Activated CD8-positive, alpha-beta memory T cell treated with anti-CD3 and anti-CD28 coated beads for 48 hours (primary cell): ENCODE measurements at regions not wholly inside any gene's neighbourhood (a gene's known extent, or its start where the extent isn't known, plus 50 kb on each side); places are given as distances from the start of the nearest gene placed in this dataset.
"Not testable (repeated sequence)": the region's sequence is repeated elsewhere in the genome, so short reads cannot be mapped to it uniquely, and the experiment has no call there.

ENCODE experiments used
- DNase-seq, 3 experiments: peaks; one replicate each; pipeline ENCODE4 v3.0.0-alpha.2; 2020; ENCODE audit warnings: low read depth in 2 of 3, low spot score in 2 of 3

DNA sequence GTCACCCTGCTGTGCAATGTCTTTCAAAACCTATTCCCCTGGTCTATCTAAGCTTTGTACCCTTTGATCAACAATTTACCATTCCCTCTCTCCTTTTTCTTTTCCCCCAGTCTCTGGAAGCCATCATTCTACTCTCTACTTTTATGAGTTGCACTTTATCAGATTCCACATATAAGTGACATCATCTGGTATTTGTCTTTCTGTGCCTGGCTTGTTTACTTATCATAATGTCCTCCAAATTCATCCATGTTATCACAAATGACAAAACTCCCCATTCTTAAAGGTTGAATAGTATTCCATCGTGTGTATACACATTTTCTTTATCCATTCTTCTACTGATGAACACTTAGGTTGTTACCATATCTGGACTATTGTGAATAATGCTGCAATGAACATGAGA, 344.2 kb upstream of the CCNH start:
- DNase-seq: no peak

DNA sequence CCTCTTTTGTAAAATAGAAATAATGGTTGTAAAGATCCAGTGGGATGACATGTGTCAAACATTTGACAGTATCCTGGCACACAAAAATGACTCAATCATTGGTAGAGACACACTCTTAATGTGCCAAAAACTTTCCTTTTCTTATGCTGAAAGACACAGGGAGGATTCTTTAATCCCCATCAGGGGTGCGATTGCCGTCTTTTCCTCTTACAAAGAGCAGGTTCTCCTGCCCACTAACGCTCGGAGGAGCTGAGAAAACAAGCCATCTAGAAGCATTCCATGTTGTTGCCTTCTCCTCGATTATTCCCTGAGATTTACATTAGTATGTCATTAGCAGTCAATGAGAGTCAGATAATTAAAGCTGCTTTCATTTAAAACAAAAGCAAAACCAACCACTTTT, 342.6 kb upstream of the CCNH start:
- no peak for DNase-seq

DNA sequence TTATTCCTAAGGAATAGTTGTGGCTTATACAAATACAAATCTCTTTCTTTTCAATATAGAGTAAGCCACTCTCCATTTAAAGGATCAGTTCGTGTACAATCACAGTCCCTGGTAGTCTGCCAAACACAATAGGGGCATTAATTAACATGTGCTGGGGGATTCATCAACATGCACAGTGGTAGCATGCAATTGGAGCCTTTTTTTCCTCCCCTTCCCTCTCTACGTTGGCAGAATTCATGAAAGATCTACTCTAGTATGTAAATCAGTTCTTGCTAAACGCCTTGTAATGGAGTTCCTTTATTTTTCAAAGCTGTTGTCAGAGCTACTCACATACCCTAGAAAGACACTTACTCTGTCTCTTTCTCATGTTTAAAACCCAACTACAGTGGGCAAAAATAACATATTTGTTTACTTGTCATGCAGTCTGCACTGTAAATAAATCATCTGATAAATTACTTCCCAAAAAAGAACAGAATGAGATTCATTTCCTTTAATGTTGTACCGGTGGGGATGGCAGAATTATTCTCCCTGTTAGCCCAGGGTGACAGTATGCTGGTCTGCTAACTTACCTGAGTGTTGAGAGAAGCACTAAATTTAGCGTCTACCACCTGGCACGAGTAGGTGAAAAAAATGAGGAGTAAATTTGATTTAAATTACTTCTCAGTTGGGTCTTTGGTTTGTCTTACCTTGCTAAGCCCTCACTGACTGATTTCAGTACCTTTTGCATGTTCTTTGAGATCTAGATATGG, 341.5 kb upstream of the CCNH start:
- DNase-seq: no peak

DNA sequence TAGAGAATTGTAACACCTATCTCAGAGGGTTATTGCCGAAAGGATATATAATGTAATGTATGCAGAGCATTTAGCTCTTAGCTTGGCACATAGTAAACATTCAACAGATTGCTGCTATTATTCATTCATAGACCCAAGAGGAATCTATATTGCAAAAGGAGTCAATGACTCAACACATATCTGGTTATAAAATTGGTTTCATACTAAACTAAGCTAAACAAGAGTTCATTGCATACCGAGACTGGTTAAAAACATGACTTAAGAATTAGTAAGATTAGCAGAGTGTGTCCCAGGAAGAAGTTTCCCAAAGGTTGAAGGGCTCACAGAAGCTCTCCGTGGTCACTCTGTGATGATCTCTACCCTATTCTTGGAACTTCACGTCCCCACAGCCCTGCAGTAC, 339.6 kb upstream of the CCNH start:
- DNase-seq: no peak

DNA sequence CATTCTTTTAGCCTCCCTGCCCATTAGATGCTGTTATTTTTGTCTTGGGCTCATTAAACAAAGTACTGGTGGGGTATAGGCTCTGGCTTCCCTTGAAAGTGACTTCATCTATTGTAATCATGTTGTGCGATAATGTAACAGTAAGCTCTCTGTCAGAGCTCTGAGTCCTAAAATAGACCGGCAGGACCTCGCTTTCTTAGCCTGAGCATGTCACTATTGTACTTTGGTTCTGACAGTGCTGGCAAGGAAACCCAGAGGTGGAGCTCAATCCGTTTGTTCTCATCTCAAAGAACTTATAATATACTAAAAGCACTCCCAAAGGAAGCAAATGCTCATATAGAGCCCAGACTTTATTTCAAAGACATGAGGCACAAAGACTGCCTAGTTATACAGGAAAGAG, 339.1 kb upstream of the CCNH start:
- no peak for DNase-seq

DNA sequence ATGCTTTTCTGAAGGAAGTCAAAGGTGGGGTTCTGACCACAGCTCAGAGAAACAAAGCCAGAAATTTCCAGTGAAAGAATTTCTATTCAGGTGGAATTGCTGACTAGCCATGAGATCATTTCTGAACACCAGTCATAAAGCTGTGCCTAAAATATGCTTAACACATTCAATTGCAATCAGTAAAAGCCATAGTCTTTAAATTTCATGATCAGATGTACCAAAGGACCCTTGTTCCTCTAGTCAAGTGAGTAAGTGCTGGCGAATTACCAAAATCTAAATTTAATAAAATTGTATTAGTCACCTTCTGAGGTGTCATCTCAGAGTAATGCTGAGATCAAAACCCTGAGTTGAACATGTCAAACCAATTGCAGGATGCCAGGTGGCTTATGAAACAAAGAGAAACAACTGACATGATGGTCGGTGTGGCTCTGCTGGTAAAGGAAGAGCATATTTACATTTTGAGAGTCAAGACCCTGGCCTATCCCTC, 334.2 kb upstream of the CCNH start:
- no peak for DNase-seq

DNA sequence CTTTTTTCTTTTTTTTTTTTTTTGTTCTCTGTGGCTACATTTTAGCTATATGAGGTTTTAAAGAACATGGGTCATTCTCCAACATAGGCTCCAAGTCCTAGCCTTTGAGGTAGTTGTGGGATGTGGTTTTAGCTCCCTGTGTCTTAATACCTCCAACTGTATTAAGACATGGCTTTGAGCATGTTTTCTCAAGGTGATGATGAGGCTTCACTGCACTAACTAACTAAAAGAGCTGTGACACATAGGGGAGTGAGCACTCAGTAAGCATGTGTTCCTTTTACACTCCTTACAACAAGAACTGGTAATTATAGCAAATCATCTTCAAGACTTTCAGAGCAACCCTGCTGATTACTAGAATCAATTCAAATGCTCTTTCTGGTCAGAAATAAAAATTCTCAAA, 333.6 kb upstream of the CCNH start:
- no peak for DNase-seq

DNA sequence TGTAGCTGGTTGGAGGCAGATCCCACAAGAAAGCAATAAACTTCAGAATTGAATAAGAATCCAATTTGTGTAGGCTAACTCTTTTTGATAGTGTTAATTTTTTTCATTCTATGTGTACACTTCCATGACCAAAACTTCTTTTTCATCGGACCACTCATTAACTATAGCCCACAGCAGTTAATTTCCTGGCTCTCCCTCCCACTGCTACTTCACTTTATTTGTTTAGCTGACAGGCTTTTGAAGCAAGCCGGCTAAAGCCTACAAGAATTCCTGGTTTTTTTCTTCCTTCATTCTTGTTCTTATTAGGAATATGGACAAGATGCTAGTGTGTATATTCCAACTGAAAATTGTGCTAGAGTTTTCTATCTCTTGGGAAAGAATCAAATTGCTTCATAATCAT, 329.2 kb upstream of the CCNH start:
- DNase-seq: no peak

DNA sequence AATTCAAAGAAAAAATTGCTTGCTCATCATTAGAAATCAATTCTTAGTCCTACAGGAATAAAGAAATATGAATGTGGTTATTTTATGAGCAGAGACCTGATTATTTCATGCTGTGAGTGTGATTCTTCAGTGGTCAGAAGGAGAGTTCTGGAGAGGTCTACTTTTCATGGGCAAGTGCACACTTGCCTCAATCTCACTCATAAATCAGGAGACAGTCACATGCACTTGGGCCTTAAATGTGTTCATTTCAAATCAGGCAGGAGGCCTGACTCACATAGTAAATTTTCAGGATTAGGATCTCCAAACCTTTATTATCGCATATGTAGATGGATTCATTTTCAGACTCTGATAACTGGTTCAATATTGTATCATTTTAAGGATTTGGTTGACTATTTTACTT, 323.2 kb upstream of the CCNH start:
- no peak for DNase-seq

DNA sequence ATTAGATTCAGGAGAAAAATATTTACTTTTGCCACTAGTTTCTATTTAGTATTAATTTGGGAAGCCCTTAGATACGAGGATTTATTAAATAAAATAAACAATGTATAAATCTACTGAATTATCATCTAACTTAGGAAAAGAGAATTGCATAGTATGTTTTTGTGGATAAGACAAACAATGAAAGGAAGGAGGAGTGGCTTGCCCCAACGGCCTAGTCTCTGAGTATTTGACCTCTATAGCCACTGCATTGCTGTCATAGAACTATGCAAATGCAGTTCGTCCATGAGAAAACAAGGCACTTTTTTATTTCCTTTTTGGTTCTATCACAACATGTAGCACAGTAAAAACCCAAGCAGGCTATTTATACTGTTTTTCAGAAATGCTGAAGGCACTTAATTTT, 321.2 kb upstream of the CCNH start:
- no peak for DNase-seq

DNA sequence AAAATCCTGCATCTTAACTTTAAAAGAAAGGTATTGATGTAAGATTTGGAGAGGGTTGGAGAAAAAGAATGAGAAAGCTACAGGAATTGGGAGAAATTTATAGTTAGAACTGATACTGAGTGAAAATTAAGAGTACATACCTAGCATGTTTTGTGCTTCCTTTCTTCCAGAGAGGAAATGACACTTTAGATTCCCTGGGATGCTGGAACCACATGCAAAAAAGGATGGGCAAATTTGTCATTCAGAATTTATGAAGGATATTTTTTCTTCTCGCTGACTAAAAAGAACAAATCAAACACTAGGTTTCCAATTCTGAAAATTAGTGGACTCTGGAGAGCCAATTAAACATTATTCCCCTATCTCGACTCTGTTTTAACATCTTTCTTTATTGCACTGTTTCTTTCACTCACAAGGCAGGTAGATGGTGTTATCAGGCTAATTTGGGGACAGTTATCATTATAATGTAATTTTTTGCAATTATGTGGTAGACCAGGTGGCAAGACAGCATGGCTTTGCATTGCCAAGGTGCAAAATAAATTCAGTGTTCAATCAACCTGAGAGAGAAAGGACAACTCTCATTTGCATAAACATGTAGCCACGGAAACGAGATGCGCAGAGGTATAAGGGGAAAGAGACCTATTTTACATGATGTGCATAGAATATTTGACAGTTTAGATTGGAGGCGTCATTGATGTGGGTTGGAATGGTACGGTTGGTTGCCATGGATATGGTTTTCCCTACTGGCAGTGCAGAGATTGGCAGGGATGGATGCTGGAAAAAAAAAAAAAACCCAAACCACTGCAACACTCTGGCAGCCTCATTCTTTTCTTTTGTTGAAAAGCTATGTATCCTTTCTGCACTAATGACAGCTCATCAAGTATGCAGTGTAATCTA, 320.4 kb upstream of the CCNH start:
- DNase-seq: no peak

DNA sequence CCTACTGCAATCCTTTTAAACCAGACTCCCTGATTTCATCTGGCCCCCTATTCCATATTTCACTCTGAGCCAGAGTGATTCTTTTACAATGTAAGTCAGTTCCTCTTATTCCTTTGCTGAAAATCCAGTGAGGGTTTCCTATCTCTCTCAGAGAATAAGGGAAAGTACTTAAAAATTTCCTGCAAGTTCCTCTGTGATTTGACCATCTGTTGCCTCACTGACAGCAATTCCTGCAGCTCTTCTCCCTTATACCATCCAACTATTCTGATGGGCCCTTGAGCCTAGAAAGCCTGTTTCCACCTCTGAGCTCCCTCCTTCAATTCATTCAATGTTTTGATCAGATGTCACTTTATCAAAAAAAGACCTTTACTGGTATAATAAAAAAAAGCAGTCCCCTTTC, 317.1 kb upstream of the CCNH start:
- no peak for DNase-seq

DNA sequence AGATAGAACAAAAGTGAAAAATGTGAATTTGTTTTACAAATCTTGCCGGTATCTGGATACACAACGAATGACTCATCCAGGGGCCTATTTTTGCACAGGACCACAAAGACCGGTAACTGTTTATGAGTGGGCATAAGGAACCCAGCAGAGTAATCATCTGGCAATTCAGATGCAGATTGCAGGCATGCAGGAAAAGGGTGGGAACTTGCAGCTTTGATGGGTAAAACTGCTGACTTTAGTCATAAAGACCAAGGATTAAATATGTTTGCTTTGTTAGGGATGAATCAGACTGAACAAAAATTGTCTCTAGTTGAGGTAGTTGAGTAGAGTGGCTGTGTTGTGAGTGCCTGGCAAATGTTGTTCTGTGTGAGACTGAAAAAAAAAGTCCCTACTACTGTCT, 309.6 kb upstream of the CCNH start:
- DNase-seq: no peak

DNA sequence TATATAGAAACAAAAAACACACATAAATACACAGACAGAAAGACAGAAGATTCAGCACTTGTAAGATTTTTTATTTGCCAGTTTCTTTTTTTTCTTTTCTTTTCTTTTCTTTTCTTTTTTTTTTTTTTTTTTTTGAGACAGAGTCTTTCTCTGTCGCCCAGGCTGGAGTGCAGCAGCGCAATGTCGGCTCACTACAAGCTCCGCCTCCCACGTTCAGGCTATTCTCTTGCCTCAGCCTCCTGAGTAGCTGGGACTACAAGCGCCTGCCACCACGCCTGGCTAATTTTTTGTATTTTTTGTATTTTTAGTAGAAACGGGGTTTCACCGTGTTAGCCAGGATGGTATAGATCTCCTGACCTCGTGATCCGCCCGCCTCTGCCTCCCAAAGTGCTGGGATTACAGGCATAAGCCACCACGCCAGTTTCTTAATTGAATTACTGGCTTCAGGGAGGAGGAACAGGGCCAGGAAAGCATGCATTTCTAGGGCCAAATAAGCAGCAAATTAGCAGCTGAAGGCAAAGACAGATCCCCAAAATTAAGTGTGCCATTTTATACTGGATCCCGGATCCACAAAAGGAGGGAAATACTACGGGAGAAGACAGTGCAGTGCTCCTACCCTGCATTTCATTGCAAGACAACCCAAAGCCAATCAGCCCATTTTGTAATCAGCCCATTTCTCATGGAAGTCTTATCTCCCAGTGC, 305.6 kb upstream of the CCNH start:
- not testable (repeated sequence) for DNase-seq

DNA sequence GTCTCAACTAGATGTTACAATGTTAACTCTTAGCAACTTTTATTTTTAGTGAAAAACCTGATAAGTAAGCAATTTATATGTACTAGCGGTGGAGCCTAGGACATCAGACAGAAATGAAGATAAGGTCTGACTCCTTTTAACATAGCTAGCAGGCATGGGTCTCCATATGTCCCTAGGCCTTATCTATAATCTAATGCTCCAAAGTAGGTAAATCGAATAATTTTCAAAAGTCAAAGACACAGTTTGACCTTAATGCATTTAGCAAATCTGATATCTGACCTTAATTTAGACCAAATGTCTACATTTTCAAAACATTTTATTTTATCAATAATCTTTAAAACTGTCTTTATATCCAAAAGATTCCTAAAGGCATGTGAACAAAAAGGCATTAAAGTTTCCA, 305.0 kb upstream of the CCNH start:
- no peak for DNase-seq

DNA sequence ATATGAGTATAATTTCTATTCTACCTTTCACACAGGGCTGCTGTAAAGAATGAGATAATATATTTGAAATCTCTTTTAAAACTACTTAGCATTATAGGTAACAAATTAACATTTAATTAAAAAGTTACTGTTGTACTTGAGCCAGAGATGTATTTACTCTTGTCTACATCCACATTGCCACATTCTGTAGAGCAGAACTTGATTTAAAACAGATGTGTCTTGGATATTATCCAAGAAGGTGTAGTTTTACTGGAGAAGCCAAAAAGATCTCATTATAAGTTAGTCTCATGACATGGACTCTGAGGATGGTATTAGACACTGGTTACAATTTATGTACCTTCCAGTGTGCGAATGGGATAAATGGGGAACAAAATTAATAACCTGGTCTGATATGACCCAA, 293.1 kb upstream of the CCNH start:
- DNase-seq: no peak

DNA sequence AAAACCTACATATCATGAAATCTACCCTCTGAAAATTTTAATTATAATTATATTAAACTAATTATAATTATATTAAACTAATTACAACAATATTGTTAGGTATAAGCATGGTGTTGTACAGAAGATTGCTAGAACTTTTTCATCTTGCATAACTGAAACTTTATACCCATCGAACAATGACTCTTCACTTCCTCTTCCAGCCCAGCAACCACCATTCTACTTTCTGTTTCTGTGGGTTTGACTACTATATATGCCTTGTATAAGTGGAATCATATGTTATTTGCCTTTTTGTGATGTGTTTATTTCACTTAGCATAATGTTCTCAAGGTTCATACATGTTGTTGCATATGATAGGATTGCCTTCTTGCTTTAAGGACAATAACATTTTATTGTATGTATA, 274.2 kb upstream of the CCNH start:
- no peak for DNase-seq

DNA sequence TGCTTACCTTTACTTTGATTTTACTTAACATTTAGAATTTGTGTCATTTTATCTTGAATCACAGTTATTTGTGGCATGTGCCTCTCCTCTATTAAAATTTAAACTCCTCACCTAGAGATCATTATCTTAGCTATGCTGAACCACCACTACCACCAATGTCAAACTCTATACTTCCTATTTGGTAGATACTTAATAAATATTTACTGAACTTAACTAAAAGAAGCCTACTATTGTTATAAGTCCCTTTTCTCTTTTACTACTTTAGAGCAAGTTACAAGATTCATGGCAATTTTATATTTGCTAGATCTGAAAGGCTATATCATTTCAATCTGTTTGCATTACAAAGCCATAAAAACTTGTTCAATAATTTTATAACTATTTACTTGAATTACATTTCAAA, 273.3 kb upstream of the CCNH start:
- DNase-seq: no peak

DNA sequence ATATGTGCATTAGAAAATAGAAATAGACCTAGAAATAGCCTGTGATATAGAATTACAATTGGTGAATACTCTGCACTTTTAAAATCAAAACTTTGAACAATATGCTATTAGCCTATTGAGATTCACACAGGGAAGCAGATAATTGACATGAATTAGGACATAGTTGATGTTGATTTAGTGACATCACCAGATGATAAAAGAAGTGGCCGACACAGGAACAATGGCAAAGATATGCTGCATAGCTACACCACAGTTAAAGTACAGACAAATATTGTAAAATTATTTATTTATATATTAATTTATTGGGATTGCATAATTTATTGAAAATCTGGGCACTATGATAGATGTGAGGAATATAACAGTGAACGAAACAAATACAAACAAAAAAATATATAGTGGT, 261.5 kb upstream of the CCNH start:
- no peak for DNase-seq

DNA sequence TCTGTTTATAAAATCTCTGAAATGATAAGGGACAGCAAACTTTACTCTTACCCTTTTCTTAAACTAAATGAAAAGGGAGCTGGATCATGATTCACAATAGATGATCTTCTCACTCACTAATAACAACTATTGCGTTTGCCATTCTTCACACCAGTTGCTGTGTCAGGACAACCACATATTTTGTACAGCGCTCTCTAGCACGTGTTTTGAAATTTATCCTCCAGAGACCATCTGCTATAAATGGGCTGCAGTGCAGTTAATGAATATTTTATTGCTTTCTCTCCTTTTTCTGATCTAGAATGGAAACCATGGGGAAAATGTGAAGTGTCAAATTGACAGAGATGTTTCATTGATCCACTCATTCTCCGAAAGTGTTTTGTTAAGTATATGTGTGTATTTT, 258.4 kb upstream of the CCNH start:
- DNase-seq: no peak

DNA sequence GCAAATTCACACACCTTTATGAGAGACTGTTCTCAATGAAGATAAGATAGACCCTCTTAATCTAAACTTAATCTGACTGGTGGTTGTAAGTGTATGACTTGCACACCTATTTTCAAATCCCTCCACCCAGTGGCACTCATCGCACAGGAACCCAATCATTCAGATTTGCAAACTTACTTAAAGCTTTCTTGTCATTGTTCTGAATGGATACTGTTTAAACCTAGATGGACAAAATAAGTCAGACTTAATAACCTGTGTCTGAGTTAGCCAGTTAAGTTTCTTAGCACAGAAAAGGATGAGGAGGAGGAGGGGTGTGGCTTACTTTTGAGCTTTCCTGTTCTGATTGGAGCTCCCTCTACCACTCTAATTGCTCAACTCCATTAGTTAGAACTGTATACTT, 252.4 kb upstream of the CCNH start:
- no peak for DNase-seq
